ENCODE measurements at regions not wholly inside any gene's neighbourhood (a gene's known extent, or its start where the extent isn't known, plus 50 kb on each side); places are given as distances from the start of the nearest gene placed in this dataset.

DNA sequence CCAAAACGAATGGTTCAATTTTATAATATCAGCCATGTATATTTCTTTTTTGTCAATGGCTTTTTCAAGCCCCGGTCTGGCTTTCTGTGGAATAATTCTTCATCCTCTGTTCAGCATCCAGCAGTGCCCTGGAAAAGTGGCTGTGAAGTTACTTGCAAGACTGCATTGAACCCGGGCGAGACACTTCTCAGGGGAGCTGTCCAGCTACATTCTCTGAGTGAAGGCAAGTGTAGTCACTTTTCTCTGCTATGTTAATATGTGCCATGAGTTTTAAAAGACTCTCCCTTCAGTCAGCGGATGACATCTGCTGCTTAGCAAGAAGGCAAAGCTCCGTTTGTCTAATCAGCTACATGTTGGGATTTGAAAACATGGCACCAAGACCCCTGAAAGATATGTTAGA lies 81.3 kb upstream of the RGMA start:
- no peak for DNase-seq (ENCODE audit: extremely low read depth, low read depth)
- TF ChIP-seq, protein P1, sequence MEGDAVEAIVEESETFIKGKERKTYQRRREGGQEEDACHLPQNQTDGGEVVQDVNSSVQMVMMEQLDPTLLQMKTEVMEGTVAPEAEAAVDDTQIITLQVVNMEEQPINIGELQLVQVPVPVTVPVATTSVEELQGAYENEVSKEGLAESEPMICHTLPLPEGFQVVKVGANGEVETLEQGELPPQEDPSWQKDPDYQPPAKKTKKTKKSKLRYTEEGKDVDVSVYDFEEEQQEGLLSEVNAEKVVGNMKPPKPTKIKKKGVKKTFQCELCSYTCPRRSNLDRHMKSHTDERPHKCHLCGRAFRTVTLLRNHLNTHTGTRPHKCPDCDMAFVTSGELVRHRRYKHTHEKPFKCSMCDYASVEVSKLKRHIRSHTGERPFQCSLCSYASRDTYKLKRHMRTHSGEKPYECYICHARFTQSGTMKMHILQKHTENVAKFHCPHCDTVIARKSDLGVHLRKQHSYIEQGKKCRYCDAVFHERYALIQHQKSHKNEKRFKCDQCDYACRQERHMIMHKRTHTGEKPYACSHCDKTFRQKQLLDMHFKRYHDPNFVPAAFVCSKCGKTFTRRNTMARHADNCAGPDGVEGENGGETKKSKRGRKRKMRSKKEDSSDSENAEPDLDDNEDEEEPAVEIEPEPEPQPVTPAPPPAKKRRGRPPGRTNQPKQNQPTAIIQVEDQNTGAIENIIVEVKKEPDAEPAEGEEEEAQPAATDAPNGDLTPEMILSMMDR (IDR thresholded peaks at IDR 0.05; ENCODE audit: low read depth, low read length, missing control alignments), result no peak
- H3K4me3 ChIP-seq (replicated peaks; ENCODE audit: low read depth, low read length), result no peak overlapping the region

DNA sequence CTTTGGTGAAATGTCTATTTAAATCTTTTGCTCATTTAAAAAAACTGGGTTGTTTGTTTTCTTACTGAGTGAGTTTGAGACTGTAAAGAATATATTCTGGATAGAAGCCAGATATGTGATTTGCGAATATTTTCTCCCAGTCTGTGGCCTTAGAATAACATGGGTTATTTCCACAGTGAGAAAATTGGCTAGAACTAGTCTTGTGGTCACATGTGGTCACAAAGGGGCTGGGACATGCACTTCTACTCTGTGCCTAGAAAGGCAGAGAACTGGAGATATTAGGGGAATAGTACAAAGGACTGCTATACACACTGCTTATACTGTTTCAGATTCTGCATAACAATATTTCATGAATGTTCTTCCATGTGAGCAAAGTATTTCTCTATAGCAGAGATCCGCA lies 79.9 kb upstream of the RGMA start:
- no peak for DNase-seq (ENCODE audit: extremely low read depth, low read depth)
- no peak overlapping the region for H3K4me3 ChIP-seq (replicated peaks; ENCODE audit: low read depth, low read length)
- TF ChIP-seq, protein P1 (IDR thresholded peaks at IDR 0.05; ENCODE audit: low read depth, low read length, missing control alignments), result no peak

DNA sequence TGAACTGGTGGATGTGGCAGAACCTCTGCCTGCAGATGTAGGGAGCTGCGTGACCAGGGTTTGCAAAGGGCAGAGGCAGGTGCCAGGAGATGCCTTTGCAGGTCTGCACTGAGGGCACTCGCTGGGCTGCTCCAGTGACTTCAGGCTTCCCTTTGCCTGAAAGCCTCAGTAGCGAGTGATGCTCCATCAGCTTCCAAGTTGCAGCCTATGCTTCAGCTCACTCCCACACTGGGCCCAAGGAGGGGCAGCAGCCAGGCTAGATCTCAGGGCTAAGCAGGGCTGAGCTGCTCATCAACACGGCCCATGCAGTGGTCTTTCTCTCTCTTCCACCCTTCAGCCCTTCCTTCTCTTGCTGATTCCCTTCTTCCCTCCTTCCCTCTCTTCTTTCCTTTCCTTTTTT lies 78.3 kb upstream of the RGMA start:
- TF ChIP-seq, protein P1 (IDR thresholded peaks at IDR 0.05; ENCODE audit: low read depth, low read length, missing control alignments), result no peak
- H3K4me3 ChIP-seq (replicated peaks; ENCODE audit: low read depth, low read length), result no peak overlapping the region
- no peak for DNase-seq (ENCODE audit: extremely low read depth, low read depth)

DNA sequence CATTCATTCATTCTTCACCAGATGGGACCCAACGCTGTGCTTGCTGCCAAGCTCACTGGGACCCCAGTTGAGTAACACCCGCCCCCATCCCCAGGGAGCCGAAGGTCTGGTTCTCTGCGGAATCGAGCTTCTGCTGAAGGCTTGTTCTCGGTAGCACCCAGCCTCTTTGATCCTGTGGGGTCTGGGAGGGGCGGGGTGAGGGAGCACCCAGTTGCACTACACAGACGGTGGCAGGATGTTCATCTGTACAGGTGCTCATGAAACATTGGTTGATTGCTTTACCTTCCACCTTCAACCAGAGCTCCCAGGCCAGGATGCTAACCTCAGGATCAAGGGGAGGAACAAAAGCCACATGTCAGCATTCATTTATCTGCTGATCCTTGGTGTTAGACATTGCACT lies 77.7 kb upstream of the RGMA start:
- DNase-seq (ENCODE audit: extremely low read depth, low read depth), result no peak
- H3K4me3 ChIP-seq (replicated peaks; ENCODE audit: low read depth, low read length), result no peak overlapping the region
- TF ChIP-seq, protein P1 (IDR thresholded peaks at IDR 0.05; ENCODE audit: low read depth, low read length, missing control alignments), result no peak

DNA sequence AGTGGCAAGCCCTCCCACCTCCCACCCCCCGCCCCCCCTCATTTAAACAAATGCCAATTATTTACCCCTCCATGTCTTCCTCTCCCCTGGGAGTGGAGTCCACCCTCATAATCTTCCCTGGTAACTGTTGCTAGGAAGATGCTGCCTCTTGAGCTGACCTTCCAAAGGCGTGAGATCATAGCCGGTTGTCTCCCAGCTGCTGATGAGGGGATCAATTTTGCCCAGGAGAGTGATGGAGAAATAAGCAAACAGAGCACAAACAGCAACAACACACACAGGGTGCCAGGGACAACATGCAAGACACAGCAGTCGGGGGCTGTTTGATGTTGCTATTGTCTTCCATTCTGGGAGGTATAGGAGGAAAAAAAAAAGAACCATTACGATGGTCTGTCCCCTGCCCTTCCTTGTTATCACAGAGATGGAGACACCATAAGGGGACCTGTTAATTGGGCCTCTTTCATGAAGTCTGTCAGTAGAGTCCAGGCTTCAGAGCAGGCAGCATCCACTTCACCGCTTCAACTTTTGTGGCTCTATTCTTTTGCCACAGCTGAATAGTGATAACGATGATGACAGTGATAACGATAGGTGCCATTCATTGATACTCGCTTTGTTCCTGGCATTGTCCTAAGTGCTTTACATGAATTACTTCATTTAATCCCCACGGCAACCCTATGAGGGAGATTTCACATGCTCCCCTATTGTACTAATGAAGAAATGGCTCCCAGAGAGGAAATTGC lies 76.9 kb upstream of the RGMA start:
- TF ChIP-seq, protein P1 (IDR thresholded peaks at IDR 0.05; ENCODE audit: low read depth, low read length, missing control alignments), result no peak
- no peak overlapping the region for H3K4me3 ChIP-seq (replicated peaks; ENCODE audit: low read depth, low read length)
- DNase-seq (ENCODE audit: extremely low read depth, low read depth), result no peak

DNA sequence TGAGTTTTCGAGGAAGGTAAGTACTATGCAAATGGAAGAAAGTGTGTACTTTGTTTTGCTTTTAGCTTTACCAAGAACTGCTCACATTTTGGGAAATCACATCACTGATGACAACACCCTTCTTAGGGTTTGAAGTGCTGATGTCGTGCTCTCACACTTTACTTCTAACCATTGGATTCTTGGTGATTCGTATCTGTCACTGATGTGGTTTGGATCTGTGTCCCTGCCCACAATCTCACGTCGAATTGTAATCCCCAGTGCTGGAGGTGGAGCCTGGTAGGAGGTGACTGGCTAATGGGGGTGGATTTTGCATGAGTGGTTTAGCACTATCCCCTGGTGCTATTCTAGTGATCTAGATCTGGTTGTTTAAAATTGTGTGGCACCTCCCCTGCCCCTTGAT lies 75.4 kb upstream of the RGMA start:
- TF ChIP-seq, protein P1 (IDR thresholded peaks at IDR 0.05; ENCODE audit: low read depth, low read length, missing control alignments), result no peak
- no peak overlapping the region for H3K4me3 ChIP-seq (replicated peaks; ENCODE audit: low read depth, low read length)
- no peak for DNase-seq (ENCODE audit: extremely low read depth, low read depth)

DNA sequence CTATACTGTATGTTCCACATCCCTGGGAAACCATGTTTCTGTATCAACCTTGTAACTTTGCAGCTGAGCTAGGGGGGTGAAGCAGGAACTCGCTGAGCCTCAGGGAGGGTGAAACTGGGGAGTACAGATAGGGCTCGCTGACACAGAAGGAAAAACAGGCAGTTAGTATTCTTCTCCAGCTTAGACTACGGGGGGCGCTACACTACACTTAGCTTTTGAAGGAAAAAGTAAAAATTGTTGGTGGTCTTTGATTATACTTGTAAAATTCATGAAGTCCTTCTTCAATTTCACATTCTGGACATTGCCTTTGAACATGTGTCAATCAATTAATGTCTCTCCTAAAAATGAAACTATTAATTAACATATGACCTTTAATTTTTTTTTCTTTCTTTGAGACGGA lies 73.5 kb upstream of the RGMA start:
- no peak for DNase-seq (ENCODE audit: extremely low read depth, low read depth)
- TF ChIP-seq, protein P1 (IDR thresholded peaks at IDR 0.05; ENCODE audit: low read depth, low read length, missing control alignments), result no peak
- no peak overlapping the region for H3K4me3 ChIP-seq (replicated peaks; ENCODE audit: low read depth, low read length)
